ENCODE measurements at regions not wholly inside any gene's neighbourhood (a gene's known extent, or its start where the extent isn't known, plus 50 kb on each side); places are given as distances from the start of the nearest gene placed in this dataset.

- DNase-seq: no peak
Observed at GRCh38 chr15:95957861-95958260, 372.6 kb upstream of the NR2F2 start.

- DNase-seq: no peak
Observed at GRCh38 chr15:95958382-95958781, 372.1 kb upstream of the NR2F2 start.

GRCh38 chr15:95968856-95969255 lies 361.6 kb upstream of the NR2F2 start:
- no peak for DNase-seq

- no peak for DNase-seq
Observed at GRCh38 chr15:95970326-95970725, 360.2 kb upstream of the NR2F2 start.

- DNase-seq: no peak
Observed at GRCh38 chr15:95972041-95972553, 358.4 kb upstream of the NR2F2 start.

GRCh38 chr15:95972812-95973211 lies 357.7 kb upstream of the NR2F2 start:
- no peak for DNase-seq

- no peak for DNase-seq
Observed at GRCh38 chr15:95973566-95974256, 356.8 kb upstream of the NR2F2 start.

GRCh38 chr15:95975212-95975611 lies 355.3 kb upstream of the NR2F2 start:
- DNase-seq: no peak

- no peak for DNase-seq
Observed at GRCh38 chr15:95979286-95979685, 351.2 kb upstream of the NR2F2 start.

- DNase-seq: no peak
Observed at GRCh38 chr15:95981209-95981608, 349.3 kb upstream of the NR2F2 start.

- no peak for DNase-seq
Observed at GRCh38 chr15:95987299-95987698, 343.2 kb upstream of the NR2F2 start.

- DNase-seq: no peak
Observed at GRCh38 chr15:95987886-95988573, 342.5 kb upstream of the NR2F2 start.

GRCh38 chr15:95988574-95988887 lies 342.0 kb upstream of the NR2F2 start:
- no peak for DNase-seq

- DNase-seq: no peak
Observed at GRCh38 chr15:95989392-95989791, 341.1 kb upstream of the NR2F2 start.

- no peak for DNase-seq
Observed at GRCh38 chr15:95990833-95991232, 339.7 kb upstream of the NR2F2 start.

GRCh38 chr15:95994418-95994817 lies 336.1 kb upstream of the NR2F2 start:
- no peak for DNase-seq

- no peak for DNase-seq
Observed at GRCh38 chr15:95995375-95996168, 334.9 kb upstream of the NR2F2 start.

GRCh38 chr15:95996494-95996893 lies 334.0 kb upstream of the NR2F2 start:
- no peak for DNase-seq

GRCh38 chr15:95998935-95999334 lies 331.6 kb upstream of the NR2F2 start:
- DNase-seq: no peak

GRCh38 chr15:96002890-96003859 lies 327.3 kb upstream of the NR2F2 start:
- no peak for DNase-seq

- DNase-seq: no peak
Observed at GRCh38 chr15:96005906-96006305, 324.6 kb upstream of the NR2F2 start.

- no peak for DNase-seq
Observed at GRCh38 chr15:96011136-96011535, 319.4 kb upstream of the NR2F2 start.

GRCh38 chr15:96014939-96015338 lies 315.6 kb upstream of the NR2F2 start:
- DNase-seq: no peak

Data from NCI-H2029 (cell line).